ENCODE measurements at regions not wholly inside any gene's neighbourhood (a gene's known extent, or its start where the extent isn't known, plus 50 kb on each side); places are given as distances from the start of the nearest gene placed in this dataset.

- Histone ChIP-seq H3K4me3 (ENCODE audit: low read depth, low read length) (no peak overlapping the region), H3K23ac (ENCODE audit: low read length) (no peak overlapping the region), H2BK5ac (ENCODE audit: low read depth, low read length, poor library complexity) (no peak overlapping the region), H2AK5ac (ENCODE audit: low read length) (no peak overlapping the region), H3K79me1 (ENCODE audit: low read length) (no peaks in the 10 kb centered on the region), H3K27ac (ENCODE audit: low read depth, low read length) (no peak overlapping the region), H2BK12ac (ENCODE audit: low read length) (no peak overlapping the region), H4K91ac (ENCODE audit: low read depth, low read length) (no peak overlapping the region), H3K27me3 (ENCODE audit: insufficient read depth, low read length) (no peaks in the 10 kb centered on the region), H3K9me3 (ENCODE audit: insufficient read depth, low read depth, low read length) (no peaks in the 10 kb centered on the region), H3K36me3 (ENCODE audit: control insufficient read depth in 1 of 2, insufficient read depth in 2 of 2, low read length in 2 of 2) (no peaks in the 10 kb centered on the region), H4K8ac (ENCODE audit: low read depth, low read length) (no peak overlapping the region), H3K14ac (ENCODE audit: low read length) (no peak overlapping the region), H3K18ac (ENCODE audit: low read length) (no peak overlapping the region), H3K4ac (ENCODE audit: low read depth, low read length) (no peak overlapping the region), H2AFZ (ENCODE audit: insufficient read depth, low read length, poor library complexity) (no peak overlapping the region), H4K12ac (ENCODE audit: low read depth, low read length) (no peak overlapping the region), H3K79me2 (ENCODE audit: control insufficient read depth, insufficient read depth, low read length, poor library complexity) (no peaks in the 10 kb centered on the region), H3K4me2 (ENCODE audit: low read length) (no peak overlapping the region), H2BK120ac (ENCODE audit: insufficient read depth, low read length, poor library complexity) (no peak overlapping the region), H3K4me1 (ENCODE audit: control insufficient read depth in 1 of 2, insufficient read depth in 2 of 2, low read length in 2 of 2) (no peaks in the 10 kb centered on the region), H3K9ac (ENCODE audit: low read length) (no peak overlapping the region)
- no CpG with 5 or more reads among the region's 9 CpGs for WGBS (ENCODE audit: extremely low coverage, insufficient coverage, insufficient read length)
- DNase-seq: peak; percentile 69 to 76
These were observed 124.5 kb downstream of the ZNF648 start for GRCh38 chr1:181936768-181937581.

- Histone ChIP-seq H2BK120ac (ENCODE audit: insufficient read depth, low read length, poor library complexity) (no peak overlapping the region), H4K8ac (ENCODE audit: low read depth, low read length) (no peak overlapping the region), H3K27ac (ENCODE audit: low read depth, low read length) (no peak overlapping the region), H3K36me3 (ENCODE audit: control insufficient read depth in 1 of 2, insufficient read depth in 2 of 2, low read length in 2 of 2) (no peaks in the 10 kb centered on the region), H2AFZ (ENCODE audit: insufficient read depth, low read length, poor library complexity) (no peak overlapping the region), H2BK12ac (ENCODE audit: low read length) (no peak overlapping the region), H2BK5ac (ENCODE audit: low read depth, low read length, poor library complexity) (no peak overlapping the region), H4K91ac (ENCODE audit: low read depth, low read length) (no peak overlapping the region), H2AK5ac (ENCODE audit: low read length) (no peak overlapping the region), H3K27me3 (ENCODE audit: insufficient read depth, low read length) (no peaks in the 10 kb centered on the region), H4K12ac (ENCODE audit: low read depth, low read length) (no peak overlapping the region), H3K18ac (ENCODE audit: low read length) (no peak overlapping the region), H3K4me2 (ENCODE audit: low read length) (no peak overlapping the region), H3K4me3 (ENCODE audit: low read depth, low read length) (no peak overlapping the region), H3K23ac (ENCODE audit: low read length) (no peak overlapping the region), H3K79me2 (ENCODE audit: control insufficient read depth, insufficient read depth, low read length, poor library complexity) (no peaks in the 10 kb centered on the region), H3K4me1 (ENCODE audit: control insufficient read depth in 1 of 2, insufficient read depth in 2 of 2, low read length in 2 of 2) (no peaks in the 10 kb centered on the region), H3K9ac (ENCODE audit: low read length) (no peak overlapping the region), H3K9me3 (ENCODE audit: insufficient read depth, low read depth, low read length) (no peaks in the 10 kb centered on the region), H3K14ac (ENCODE audit: low read length) (no peak overlapping the region), H3K79me1 (ENCODE audit: low read length) (no peaks in the 10 kb centered on the region), H3K4ac (ENCODE audit: low read depth, low read length) (no peak overlapping the region)
- no CpG with 5 or more reads among the region's 2 CpGs for WGBS (ENCODE audit: extremely low coverage, insufficient coverage, insufficient read length)
- DNase-seq: no peak
These were observed 125.2 kb downstream of the ZNF648 start for GRCh38 chr1:181936269-181936668.

- Histone ChIP-seq H3K4ac (ENCODE audit: low read depth, low read length) (no peak overlapping the region), H3K9me3 (ENCODE audit: insufficient read depth, low read depth, low read length) (no peaks in the 10 kb centered on the region), H3K27ac (ENCODE audit: low read depth, low read length) (no peak overlapping the region), H3K4me1 (ENCODE audit: control insufficient read depth in 1 of 2, insufficient read depth in 2 of 2, low read length in 2 of 2) (no peaks in the 10 kb centered on the region), H3K36me3 (ENCODE audit: control insufficient read depth in 1 of 2, insufficient read depth in 2 of 2, low read length in 2 of 2) (no peaks in the 10 kb centered on the region), H3K14ac (ENCODE audit: low read length) (no peak overlapping the region), H3K4me2 (ENCODE audit: low read length) (no peak overlapping the region), H3K23ac (ENCODE audit: low read length) (no peak overlapping the region), H4K8ac (ENCODE audit: low read depth, low read length) (no peak overlapping the region), H2AFZ (ENCODE audit: insufficient read depth, low read length, poor library complexity) (no peak overlapping the region), H2AK5ac (ENCODE audit: low read length) (no peak overlapping the region), H3K27me3 (ENCODE audit: insufficient read depth, low read length) (no peaks in the 10 kb centered on the region), H2BK5ac (ENCODE audit: low read depth, low read length, poor library complexity) (no peak overlapping the region), H4K91ac (ENCODE audit: low read depth, low read length) (no peak overlapping the region), H3K18ac (ENCODE audit: low read length) (no peak overlapping the region), H3K79me2 (ENCODE audit: control insufficient read depth, insufficient read depth, low read length, poor library complexity) (no peaks in the 10 kb centered on the region), H3K79me1 (ENCODE audit: low read length) (no peaks in the 10 kb centered on the region), H3K4me3 (ENCODE audit: low read depth, low read length) (no peak overlapping the region), H2BK120ac (ENCODE audit: insufficient read depth, low read length, poor library complexity) (no peak overlapping the region), H2BK12ac (ENCODE audit: low read length) (no peak overlapping the region), H3K9ac (ENCODE audit: low read length) (no peak overlapping the region), H4K12ac (ENCODE audit: low read depth, low read length) (no peak overlapping the region)
- WGBS (ENCODE audit: extremely low coverage, insufficient coverage, insufficient read length): no CpG with 5 or more reads among the region's 2 CpGs
- DNase-seq: no peak
These were observed 129.6 kb downstream of the ZNF648 start for GRCh38 chr1:181931873-181932272.

- no peak overlapping the region for H4K91ac ChIP-seq (ENCODE audit: low read depth, low read length)
- no peak overlapping the region for H2BK5ac ChIP-seq (ENCODE audit: low read depth, low read length, poor library complexity)
- H4K8ac ChIP-seq (ENCODE audit: low read depth, low read length): no peak overlapping the region
- no peaks in the 10 kb centered on the region for H3K36me3 ChIP-seq (ENCODE audit: control insufficient read depth in 1 of 2, insufficient read depth in 2 of 2, low read length in 2 of 2)
- no peaks in the 10 kb centered on the region for H3K9me3 ChIP-seq (ENCODE audit: insufficient read depth, low read depth, low read length)
- no peaks in the 10 kb centered on the region for H3K79me2 ChIP-seq (ENCODE audit: control insufficient read depth, insufficient read depth, low read length, poor library complexity)
- no peak for DNase-seq
- no peak overlapping the region for H3K4me2 ChIP-seq (ENCODE audit: low read length)
- no peak overlapping the region for H2AK5ac ChIP-seq (ENCODE audit: low read length)
- no peaks in the 10 kb centered on the region for H3K4me1 ChIP-seq (ENCODE audit: control insufficient read depth in 1 of 2, insufficient read depth in 2 of 2, low read length in 2 of 2)
- H3K14ac ChIP-seq (ENCODE audit: low read length): no peak overlapping the region
- H3K27me3 ChIP-seq (ENCODE audit: insufficient read depth, low read length): no peaks in the 10 kb centered on the region
- H3K4ac ChIP-seq (ENCODE audit: low read depth, low read length): no peak overlapping the region
- H3K23ac ChIP-seq (ENCODE audit: low read length): no peak overlapping the region
- no peak overlapping the region for H2AFZ ChIP-seq (ENCODE audit: insufficient read depth, low read length, poor library complexity)
- no peak overlapping the region for H4K12ac ChIP-seq (ENCODE audit: low read depth, low read length)
- H3K9ac ChIP-seq (ENCODE audit: low read length): no peak overlapping the region
- no peak overlapping the region for H2BK120ac ChIP-seq (ENCODE audit: insufficient read depth, low read length, poor library complexity)
- no peak overlapping the region for H2BK12ac ChIP-seq (ENCODE audit: low read length)
- H3K4me3 ChIP-seq (ENCODE audit: low read depth, low read length): no peak overlapping the region
- no peak overlapping the region for H3K18ac ChIP-seq (ENCODE audit: low read length)
- no peaks in the 10 kb centered on the region for H3K79me1 ChIP-seq (ENCODE audit: low read length)
- no peak overlapping the region for H3K27ac ChIP-seq (ENCODE audit: low read depth, low read length)
- WGBS (ENCODE audit: extremely low coverage, insufficient coverage, insufficient read length): no CpG with 5 or more reads among the region's 2 CpGs
These were observed 131.3 kb downstream of the ZNF648 start for GRCh38 chr1:181930187-181930586.

Measured in trophoblast cell (in vitro differentiated cells and primary cell).